GM18520 (cell line): ENCODE measurements at regions not wholly inside any gene's neighbourhood (a gene's known extent, or its start where the extent isn't known, plus 50 kb on each side); places are given as distances from the start of the nearest gene placed in this dataset.
"Not testable (repeated sequence)": the region's sequence is repeated elsewhere in the genome, so short reads cannot be mapped to it uniquely, and the experiment has no call there.

Experiments used
- ATAC-seq: cut with Tn5 transposase; IDR thresholded peaks from one replicate; pipeline ENCODE4 v1.9.1; 2021; ENCODE audit not compliant: unreplicated experiment

DNA sequence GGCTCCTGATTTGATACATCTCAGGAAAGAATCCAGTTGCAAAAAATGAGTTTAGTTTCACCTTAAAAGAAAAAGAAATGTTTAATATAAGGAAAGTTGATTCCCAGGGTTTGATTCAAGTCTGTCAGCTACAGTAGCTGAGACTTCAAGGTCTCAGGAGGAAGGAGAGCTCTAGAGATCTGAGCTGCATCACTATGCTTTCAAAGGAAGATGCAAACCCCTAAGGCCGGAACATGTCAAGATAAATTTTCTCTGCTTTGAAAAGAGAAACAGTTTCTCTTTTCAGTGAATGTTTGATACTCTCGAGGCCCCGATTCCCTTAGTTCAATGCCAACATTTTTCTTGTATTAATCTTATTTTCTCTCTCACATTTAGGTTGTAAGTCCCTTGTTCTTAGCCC is 128.6 kb downstream of the RGPD3 start:
- ATAC-seq: no peak

DNA sequence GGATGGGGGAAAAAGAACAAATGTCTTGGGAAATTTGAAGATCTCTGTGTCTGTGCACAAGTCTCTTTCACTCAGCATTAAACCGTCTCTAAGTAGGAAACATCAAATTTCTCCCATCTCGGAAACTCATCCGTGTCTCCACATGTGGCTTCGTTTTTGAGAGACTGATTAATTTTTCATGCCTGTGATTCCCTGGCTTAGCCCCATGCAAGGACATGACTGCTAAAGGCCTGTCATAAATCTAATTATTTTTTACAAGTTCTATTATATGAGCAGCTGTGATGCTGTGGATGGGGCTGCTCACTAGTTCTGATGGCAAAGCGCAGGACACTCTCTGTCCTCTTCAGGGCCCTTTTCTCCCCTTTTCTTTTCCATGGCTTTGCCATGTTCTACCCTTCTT is 129.1 kb downstream of the RGPD3 start:
- no peak for ATAC-seq

DNA sequence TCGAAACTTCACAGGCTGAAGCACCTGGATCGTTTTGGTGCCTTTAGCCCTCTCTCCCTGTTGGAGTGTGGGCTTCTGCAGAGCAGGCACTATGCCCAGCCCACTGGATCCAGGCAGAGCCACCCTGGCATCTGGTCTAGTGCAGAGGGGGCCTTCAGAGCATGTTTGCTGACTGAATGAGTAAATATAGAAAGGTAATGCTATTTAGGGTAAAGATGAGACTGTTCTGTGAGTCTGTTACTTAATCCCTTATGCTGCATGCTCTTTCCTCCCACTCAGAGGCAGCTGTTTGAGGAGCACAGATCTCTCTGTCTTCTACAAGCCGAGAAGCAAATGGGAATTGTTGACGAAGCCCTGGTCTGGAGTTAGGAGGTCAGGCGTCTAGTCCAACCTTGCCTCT is 130.2 kb downstream of the RGPD3 start:
- no peak for ATAC-seq

DNA sequence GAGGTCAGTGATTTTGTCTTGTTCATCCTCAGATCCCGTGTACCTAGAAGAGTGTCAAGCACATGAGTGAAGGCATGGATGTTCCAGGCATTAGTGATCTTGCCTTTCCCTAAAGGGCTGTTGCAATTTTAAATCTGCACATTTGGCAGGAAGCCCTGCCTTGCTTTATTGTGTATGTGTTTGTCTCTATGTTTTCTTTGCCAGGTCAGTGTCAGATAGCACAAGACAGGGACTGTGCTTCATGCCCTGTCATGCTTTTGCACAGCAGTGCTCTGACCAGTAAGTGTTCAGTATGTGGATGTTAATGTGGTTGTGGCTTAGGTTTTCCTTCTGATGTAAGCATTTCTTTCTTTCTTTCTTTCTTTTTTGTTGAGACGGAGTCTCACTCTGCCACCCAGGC is 131.5 kb downstream of the RGPD3 start:
- no peak for ATAC-seq

DNA sequence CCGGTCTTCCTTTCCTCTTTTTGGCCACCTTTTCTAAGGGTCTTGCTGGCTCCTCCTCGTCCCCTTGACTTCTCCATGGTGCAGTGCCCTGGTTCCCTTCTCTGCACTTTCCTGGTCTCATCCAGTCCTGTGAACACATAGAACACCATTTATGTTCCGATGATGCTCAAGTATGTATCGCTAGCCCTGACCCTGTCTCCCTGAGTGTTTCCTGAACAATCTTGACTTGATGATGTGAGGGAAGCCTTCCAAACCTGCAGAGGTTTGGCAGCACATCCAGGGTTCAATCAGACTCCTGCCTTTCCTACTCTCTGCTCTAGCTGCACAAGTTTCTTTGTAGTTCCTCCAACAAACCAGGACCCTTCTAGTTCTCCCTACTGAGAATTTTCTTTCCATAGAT is 132.1 kb downstream of the RGPD3 start:
- no peak for ATAC-seq

DNA sequence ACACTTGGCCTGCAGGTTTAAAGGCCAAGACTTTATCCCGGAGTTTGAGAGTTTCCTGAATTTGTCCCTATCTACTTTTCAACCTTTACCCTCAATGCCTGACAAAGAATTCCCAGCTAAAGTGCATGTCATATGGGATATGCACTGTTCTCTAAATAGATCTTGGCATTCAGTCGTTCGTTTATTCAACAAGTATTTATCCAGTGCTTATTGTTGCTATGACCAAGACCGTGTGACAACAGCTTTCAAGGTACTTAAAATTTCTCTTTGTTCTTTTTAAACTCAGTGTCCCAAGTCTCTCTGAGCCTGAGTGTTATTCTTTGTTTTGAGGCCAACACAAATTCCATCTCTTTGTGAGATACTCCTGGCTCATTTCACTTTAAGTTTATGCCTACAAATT is 133.4 kb downstream of the RGPD3 start:
- no peak for ATAC-seq

DNA sequence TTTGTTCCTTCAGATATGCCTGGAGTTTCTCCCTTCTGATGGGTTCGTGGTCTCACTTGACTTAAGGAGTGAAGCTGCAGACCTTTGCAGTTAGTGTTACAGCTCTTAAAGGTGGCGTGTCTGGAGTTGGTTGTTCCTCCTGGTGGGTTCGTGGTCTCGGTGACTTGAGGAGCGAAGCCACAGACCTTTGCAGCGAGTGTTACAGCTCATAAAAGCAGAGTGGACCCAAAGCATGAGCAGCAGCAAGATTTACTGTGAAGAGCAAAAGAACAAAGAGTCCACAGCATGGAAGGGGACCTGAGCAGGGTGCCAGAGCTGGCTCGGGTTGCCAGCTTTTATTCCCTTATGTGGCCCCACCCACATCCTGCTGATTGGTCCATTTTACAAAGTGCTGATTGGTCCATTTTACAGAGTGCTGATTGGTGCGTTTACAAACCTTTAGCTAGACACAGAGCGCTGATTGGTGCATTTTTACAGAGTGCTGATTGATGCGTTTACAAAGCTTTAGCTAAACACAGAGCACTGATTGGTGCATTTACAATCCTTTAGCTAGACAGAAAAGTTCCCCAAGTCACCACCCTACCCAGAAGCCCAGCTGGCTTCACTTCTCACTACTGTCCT is 134.8 kb downstream of the RGPD3 start:
- ATAC-seq: not testable (repeated sequence)

DNA sequence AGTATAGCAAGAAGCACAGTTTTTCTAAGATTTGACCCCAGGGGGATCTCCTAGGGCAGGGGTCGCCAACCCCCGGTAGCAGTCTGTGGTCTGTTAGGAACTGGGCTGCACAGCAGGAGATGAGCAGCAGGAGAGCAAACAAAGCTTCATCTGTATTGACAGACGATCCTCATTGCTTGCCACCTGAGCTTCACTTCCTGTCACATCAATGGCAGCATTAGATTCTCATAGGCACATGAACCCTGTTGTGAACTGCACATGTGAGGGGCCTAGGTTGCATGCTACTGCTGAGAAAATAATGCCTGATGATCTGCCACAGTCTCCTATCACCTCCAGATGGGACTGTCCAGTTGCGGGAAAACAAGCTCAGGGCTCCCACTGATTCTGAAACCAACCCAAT is 136.2 kb downstream of the RGPD3 start:
- ATAC-seq: no peak

DNA sequence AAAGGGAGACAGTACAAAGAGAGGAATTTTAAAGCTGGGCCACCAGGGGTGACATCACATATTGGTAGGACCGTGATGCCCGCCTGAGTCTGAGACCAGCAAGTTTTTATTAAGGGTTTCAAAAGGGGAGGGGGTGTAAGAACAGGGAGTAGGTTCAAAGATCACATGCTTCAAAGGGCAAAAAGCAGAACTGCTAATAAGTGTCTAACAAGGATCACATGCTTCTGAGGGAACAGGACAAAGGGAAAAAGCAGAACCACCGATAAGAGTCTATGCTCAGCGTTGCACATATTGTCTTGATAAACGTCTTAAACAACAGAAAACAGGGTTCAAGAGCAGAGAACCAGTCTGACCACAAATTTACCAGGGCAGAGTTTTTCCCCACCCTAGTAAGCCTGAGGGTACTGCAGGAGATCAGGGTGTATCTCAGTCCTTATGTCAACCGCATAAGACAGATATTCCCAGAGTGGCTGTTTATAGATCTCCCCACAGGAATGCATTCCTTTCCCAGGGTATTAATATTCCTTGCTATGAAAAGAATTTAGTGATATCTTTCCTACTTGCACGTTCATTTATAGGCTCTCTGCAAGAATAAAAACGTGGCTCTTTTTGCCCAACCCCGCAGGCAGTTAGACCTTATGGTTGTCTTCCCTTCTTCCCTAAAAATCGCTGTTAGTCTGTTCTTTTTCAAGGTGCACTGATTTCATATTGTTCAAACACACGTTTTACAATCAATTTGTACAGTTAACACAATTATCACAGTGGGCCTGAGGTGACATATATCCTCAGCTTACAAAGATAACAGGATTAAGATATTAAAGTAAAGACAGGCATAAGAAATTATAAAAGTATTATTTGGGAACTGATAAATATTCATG is 136.5 kb upstream of the UXS1 start:
- not testable (repeated sequence) for ATAC-seq

DNA sequence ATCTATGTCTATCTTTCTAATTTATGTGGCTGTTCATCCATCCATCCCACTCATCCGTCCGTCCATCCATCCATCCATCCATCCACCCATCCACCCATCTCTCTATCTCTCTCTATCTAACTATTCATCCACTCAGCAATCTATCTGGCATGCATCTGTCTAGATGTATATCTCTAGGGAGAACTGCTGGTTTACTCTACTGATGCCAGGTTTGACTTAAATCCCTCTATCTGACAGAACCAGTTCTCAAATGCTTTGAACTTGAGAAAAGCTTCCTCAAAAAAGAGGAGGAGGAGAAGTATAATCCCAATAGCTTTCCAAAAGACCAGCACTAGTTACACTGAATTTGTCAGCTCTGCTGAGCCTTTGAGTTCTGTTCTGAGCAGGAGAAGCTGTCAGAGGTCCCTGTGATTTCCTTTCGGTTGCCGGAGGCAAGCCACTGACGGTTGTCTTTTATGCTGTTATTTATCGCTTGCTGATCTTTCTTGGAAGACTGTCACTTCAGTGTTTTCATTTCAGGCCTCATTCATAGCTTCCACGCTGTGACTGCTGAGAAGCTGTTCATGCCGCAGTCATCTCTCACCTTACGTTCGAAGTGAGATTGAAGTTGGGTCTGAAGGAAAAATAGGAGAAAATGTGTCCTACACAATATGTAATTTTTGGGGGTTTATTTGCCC is 129.4 kb upstream of the UXS1 start:
- ATAC-seq: no peak

DNA sequence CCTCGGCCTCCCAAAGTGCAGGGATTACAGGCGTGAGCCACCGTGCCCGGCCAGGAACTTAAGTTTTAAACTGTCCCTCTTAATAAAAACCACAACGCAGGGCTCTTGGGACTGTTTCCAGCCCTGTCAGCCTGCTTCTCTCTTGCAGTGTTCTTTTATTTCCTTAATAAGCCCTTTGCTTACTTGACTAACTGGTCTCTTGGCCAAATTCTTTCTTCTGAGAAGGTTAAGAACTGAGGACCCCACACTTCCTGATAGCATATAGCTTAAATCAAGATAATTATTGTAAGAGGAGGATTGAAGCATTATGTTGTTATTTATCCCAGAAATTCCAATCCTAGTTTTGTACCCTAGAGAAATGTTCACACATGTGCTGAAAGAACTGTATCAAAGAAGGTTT is 128.2 kb upstream of the UXS1 start:
- ATAC-seq: no peak

DNA sequence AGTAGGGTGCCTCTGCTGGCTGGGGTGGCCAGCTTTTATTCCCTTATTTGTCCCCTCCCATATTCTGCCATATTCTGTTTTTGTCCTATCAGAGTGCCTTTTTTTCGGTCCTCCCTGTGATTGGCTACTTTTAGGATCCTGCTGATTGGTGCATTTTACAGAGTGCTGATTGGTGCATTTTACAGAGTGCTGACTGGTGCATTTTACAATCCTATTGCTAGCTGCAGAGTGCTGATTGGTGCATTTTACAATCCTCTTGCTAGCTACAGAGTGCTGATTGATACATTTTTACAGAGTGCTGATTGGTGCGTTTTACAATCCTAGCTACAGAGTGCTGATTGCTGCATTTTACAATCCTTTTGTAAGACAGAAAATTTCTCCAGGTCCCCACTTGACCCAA is 126.3 kb upstream of the UXS1 start:
- not testable (repeated sequence) for ATAC-seq

DNA sequence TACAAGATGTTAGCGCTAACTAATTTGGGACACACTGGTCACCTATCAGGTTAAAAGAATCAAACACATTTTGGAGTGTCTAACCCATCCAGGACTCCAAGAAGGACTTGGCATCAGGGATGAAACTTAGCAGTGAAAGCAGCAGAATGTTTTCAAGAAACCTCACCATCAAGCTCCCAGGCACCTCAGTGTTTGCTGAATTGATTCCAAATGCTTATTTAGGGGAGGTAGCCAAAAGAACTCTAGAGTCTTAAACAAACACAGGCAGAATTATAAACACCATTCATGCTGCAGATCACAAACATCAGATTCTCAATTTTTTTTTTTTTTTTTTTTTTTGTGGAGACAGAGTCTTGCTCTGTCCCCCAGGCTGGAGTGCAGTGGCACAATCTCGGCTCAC is 122.8 kb upstream of the UXS1 start:
- no peak for ATAC-seq

DNA sequence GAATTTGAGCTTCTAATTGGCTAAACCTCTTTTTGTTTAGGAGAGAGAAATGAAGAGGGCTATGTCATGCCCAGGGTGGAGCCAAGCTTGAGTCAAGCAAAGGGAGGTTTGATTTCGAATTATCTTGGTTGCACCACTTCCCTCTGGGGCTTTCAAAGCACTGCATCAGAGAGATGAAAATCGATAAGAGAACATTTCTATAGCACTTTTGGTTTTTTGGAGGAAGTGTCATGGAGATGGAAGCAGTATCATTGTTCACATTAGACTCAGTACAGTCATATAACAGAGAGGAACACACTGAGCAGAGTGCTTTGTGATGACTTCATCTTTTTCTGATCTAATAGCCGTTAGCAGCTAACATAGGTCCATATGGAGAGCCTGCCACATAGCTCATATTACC is 120.3 kb upstream of the UXS1 start:
- ATAC-seq: no peak

DNA sequence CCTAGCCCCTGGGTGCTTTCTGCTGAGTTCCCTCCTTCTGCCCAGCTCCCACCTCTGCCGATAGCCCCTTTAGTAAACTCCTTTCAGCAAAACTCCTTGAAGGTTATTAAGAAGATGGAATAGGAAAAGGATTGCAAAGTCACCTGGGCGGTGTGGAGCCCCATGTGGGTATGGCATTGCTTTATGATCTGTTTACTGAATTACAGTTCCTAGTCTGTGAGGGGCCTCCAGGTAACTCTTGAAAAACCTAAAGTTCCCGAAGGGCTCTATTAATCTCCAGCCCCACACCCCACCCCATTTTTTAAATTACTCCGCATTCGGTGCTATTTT is 116.9 kb upstream of the UXS1 start:
- no peak for ATAC-seq

DNA sequence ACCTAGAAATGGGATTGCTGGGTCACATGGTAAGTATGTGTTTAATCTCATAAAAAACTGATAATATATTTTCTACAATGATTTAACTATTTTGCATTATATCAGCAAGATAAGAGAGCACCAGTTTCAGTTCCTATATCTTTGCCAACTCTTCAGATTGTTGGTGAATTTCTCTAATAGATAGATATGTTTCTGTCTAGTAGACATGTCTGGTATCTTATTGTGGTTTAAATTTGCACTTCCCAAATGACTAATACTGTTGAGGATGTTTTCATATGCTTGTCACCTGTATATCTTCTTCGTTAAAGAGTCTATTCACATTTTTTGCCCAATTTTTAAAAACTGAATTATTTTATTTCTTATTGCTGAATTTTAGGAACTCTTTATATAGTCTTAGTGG is 113.8 kb upstream of the UXS1 start:
- ATAC-seq: peak; percentile 60

DNA sequence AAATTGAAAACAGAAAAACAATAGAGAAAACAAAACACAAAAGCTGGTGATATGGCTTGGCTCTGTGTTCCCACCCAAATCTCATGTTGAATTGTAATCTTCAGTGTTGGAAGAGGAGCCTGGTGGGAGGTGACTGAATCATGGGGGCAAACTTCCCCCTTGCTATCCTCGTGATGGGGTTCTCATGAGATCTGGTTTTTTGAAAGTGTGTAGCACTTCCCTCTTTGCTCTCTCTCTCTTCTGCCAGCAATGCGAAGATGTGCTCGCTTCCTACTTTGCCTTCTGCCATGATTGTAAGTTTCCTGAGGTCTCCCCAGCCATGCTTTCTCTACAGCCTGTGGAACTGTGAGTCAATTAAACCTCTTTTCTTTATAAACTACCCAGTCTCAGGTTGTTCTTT is 112.3 kb upstream of the UXS1 start:
- no peak for ATAC-seq

DNA sequence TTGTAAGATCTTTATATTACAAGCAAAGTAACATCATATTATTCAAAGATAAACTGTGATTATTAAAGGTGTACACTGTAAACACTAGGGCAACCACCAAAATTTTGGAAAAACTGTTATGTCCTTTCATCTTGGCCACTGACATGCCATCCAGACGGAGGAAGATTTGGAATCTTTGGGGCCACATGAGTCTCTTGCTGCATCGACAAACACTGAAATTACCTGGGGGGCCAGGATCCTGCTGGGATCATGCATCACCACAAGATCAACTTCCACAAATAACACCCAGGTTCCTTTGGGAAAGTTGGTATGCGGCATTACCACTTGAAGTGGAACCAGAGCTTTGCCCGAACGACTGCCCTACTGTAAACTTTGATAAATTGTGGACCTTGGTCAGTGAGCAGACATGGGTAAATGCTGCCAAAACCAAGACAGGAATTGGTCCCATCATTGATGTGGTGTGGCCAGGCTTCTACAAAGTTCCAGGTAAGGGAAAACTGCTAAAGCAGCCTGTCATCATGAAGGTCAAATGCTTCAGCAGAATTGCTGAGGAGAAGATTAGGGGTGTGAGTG is 110.6 kb upstream of the UXS1 start:
- ATAC-seq: no peak

DNA sequence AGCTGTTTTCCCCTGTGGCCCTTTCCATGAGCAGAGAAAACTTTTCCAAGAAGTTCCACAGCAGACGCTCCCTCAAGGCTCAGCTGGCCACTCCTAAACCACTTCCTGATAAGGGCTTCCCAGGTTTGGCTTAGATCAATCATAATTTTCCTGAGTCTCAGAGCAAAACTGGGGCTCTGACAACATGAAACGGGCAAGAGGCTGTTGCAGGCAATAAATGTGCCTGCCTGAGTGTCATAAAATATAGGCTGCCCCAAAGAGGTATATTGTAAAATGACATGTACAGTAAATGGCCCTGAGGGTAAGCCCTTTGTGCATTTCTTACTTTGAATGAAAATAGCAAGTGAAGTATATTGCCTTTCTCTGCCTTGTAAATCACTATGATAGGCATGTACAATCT is 105.6 kb upstream of the UXS1 start:
- no peak for ATAC-seq

DNA sequence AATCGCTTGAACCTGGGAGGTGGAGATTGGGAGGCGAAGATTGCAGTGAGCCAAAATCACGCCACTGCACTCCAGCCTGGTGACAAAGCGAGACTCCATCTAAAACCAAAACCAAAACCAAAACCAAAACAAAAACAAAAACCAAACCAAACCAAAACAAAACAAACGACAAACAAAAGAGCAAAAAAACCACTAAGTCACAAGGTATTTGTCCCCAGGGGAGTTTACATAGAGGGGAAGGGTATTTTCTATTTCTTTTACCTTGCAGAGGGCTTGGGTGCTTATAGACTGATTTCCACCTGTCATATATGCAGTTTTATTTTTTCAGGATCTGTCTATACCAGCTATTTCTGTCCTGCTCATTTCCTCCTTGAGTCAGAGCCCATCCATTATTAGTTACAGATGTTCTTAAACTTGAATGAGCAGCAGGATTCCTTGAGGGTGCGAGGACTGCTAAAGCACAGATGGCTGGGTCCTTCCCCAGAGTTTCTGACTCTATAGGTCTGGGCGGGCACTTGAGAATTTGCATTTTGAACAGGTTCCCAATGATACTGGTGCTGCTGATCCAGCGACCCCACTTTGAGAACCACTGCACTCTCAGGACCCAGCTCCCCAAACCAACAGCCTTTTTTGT is 102.2 kb upstream of the UXS1 start:
- no peak for ATAC-seq

DNA sequence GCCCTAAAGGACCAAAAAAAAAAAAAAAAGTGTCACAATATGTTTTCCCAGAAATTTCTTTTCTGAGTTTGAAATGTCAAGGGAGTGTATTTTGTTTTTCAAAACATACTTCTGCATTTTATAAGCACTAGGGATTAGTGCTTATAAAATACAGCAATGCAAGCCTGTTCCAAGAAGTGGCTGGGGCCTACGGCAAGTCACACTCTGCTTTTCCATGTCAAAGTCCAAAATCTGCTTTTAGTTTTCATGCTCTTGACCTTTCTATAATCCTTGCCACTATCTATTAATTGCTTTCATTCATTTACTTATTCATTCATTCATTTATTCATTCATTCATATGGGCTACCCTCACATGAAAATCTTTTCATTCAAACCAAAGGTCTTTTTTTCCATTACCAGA is 100.1 kb upstream of the UXS1 start:
- no peak for ATAC-seq
